ENCODE measurements at regions not wholly inside any gene's neighbourhood (a gene's known extent, or its start where the extent isn't known, plus 50 kb on each side); places are given as distances from the start of the nearest gene placed in this dataset.

DNA sequence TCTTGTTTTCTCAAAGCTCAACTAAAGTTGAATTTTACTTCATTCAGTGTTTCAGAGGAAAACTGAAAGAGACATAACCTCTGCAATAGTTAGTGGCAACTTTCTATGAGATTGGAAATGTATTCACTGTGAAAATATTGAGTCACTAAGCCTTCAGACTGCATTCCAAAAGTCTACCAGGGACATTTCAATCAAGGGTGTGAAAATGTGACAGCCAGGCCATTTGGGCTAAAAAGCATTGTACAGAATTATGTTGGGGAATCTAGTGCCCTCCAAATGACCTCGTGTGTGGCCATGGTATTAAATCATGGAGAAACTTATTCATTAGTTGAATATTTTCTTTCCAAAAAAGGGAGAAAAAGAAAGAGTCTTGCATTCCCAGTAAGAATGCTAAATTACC is 251.9 kb downstream of the GRB14 start:
- no peak overlapping the region for H3K27ac ChIP-seq
- TF ChIP-seq, protein P1, sequence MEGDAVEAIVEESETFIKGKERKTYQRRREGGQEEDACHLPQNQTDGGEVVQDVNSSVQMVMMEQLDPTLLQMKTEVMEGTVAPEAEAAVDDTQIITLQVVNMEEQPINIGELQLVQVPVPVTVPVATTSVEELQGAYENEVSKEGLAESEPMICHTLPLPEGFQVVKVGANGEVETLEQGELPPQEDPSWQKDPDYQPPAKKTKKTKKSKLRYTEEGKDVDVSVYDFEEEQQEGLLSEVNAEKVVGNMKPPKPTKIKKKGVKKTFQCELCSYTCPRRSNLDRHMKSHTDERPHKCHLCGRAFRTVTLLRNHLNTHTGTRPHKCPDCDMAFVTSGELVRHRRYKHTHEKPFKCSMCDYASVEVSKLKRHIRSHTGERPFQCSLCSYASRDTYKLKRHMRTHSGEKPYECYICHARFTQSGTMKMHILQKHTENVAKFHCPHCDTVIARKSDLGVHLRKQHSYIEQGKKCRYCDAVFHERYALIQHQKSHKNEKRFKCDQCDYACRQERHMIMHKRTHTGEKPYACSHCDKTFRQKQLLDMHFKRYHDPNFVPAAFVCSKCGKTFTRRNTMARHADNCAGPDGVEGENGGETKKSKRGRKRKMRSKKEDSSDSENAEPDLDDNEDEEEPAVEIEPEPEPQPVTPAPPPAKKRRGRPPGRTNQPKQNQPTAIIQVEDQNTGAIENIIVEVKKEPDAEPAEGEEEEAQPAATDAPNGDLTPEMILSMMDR (IDR thresholded peaks at IDR 0.05), result no peak
- no peak for TF ChIP-seq ZFX (IDR thresholded peaks at IDR 0.05; ENCODE audit: borderline replicate concordance)

DNA sequence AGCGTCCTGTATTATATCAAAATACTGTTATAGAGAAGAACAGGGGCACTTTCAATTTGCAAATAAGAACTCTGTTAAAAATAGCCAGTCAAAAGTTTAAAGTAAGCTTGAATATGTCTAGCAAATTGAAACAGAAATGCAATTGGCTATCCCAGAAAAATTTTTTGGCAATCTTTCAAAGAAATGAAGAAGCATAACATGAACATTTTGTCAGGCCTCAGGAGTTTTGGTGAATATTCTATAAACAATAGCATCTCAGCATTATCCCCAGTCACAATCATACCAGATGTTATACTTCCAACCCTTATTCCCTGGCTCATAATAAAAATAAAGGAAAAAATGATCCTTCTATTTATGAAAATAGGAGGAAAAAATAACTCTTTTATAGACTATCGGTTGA is 252.4 kb downstream of the GRB14 start:
- H3K27ac ChIP-seq, result no peak overlapping the region
- no peak for TF ChIP-seq ZFX (IDR thresholded peaks at IDR 0.05; ENCODE audit: borderline replicate concordance)
- TF ChIP-seq, protein P1 (IDR thresholded peaks at IDR 0.05), result no peak

DNA sequence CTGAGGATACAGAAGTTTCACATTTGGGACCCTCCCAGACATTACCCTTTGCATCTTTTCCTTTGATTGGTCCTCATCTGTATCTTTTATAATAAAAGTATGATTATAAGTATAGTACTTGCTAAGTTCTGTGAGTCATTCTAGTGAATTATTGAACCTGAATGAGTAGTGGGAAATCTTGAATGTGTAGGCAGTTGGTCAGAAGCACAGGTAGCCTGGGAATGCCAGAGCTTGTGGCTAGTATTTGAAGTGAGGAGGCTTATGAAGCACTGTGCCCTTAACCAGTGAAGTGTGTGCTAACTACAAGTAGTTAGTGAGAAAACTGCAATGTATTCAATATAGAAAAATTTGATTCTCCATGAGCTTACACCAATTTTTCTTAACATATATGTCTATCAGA is 257.6 kb downstream of the GRB14 start:
- no peak overlapping the region for H3K27ac ChIP-seq
- TF ChIP-seq, protein P1 (IDR thresholded peaks at IDR 0.05), result no peak
- no peak for TF ChIP-seq ZFX (IDR thresholded peaks at IDR 0.05; ENCODE audit: borderline replicate concordance)

DNA sequence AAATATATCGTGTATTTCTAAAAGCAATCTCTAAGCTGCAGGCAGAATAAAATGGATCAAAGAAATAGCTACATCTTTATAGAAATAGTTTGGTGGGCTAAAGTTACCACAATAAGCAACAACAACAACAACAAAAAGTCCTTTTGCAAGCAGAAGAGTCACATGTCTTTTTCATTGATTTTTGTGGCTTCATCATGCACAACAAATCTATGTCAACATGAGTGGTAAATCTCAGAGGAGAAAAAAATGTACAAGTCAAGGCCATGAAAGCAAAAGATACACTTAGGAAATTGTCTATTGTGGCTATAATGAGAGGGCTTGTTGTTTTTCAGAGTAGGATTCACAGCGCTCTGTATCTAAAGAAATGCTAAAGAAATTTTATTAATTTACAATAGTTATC is 269.7 kb downstream of the GRB14 start:
- TF ChIP-seq ZFX (IDR thresholded peaks at IDR 0.05; ENCODE audit: borderline replicate concordance), result no peak
- TF ChIP-seq, protein P1 (IDR thresholded peaks at IDR 0.05), result no peak
- no peak overlapping the region for H3K27ac ChIP-seq

- TF ChIP-seq, protein P1 (IDR thresholded peaks at IDR 0.05), result no peak
- TF ChIP-seq ZFX (IDR thresholded peaks at IDR 0.05; ENCODE audit: borderline replicate concordance), result no peak
- H3K27ac ChIP-seq, result no peak overlapping the region
Observed at GRCh38 chr2:164335947-164336346, 285.3 kb downstream of the GRB14 start.

- TF ChIP-seq, protein P1 (IDR thresholded peaks at IDR 0.05), result no peak
- TF ChIP-seq ZFX (IDR thresholded peaks at IDR 0.05; ENCODE audit: borderline replicate concordance), result no peak
- no peak overlapping the region for H3K27ac ChIP-seq
Observed at GRCh38 chr2:164335128-164335527, 286.2 kb downstream of the GRB14 start.

DNA sequence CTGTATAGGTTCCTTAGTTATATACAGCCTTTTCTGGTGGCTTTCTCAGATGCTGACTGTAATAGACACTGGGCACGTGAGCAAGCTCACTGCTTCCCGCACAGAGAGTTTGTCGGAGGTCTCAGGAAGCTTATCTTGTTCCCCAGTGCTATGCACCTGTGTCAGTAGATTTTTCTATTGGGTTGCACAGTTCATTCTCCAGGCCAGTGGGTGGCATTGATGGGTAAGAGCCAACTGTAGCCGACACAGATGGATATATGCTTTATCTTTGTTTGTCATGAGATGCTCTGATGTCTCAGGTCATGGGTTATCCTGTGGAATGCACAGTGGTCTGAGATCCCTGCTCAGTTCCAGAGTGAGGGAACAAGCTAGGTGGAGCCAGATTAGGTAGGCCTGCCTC is 293.0 kb downstream of the GRB14 start:
- H3K27ac ChIP-seq, result no peak overlapping the region
- TF ChIP-seq ZFX (IDR thresholded peaks at IDR 0.05; ENCODE audit: borderline replicate concordance), result no peak
- TF ChIP-seq, protein P1 (IDR thresholded peaks at IDR 0.05), result no peak
